ENCODE measurements at regions not wholly inside any gene's neighbourhood (a gene's known extent, or its start where the extent isn't known, plus 50 kb on each side); places are given as distances from the start of the nearest gene placed in this dataset.
"Not testable (repeated sequence)": the region's sequence is repeated elsewhere in the genome, so short reads cannot be mapped to it uniquely, and the experiment has no call there.

DNA sequence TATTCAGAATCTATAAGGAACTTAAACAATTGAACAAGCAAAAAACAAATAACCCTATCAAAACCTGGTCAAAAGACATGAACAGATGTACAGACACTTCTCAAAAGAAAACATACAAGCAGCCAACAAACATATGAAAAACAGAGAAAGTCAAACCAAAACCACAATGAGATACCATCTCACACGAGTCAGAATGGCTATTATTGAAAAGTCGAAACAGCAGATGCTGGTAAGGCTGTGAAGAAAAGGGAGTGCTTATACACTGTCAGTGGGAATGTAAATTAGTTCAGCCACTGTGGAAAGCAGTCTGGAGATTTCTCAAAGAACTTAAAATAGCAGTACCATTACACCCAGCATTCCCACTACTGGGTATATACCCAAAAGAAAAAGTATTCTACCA, 520.1 kb downstream of the LTN1 start:
- TF ChIP-seq POLR2A (IDR thresholded peaks at IDR 0.05): not testable (repeated sequence)
- TF ChIP-seq, protein P1, sequence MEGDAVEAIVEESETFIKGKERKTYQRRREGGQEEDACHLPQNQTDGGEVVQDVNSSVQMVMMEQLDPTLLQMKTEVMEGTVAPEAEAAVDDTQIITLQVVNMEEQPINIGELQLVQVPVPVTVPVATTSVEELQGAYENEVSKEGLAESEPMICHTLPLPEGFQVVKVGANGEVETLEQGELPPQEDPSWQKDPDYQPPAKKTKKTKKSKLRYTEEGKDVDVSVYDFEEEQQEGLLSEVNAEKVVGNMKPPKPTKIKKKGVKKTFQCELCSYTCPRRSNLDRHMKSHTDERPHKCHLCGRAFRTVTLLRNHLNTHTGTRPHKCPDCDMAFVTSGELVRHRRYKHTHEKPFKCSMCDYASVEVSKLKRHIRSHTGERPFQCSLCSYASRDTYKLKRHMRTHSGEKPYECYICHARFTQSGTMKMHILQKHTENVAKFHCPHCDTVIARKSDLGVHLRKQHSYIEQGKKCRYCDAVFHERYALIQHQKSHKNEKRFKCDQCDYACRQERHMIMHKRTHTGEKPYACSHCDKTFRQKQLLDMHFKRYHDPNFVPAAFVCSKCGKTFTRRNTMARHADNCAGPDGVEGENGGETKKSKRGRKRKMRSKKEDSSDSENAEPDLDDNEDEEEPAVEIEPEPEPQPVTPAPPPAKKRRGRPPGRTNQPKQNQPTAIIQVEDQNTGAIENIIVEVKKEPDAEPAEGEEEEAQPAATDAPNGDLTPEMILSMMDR (IDR thresholded peaks at IDR 0.05): not testable (repeated sequence)
